Uterus (tissue), 2 donors: ENCODE measurements at regions not wholly inside any gene's neighbourhood (a gene's known extent, or its start where the extent isn't known, plus 50 kb on each side); places are given as distances from the start of the nearest gene placed in this dataset.

Source experiments
- POLR2A ChIP-seq, 2 donors: fragments of 450-650 bp; IDR thresholded peaks; one replicate each; pipeline ENCODE4 v1.6.1; 2016; ENCODE audit warnings: antibody characterized with exemption in 2 of 2, mild to moderate bottlenecking in 1 of 2, moderate library complexity in 1 of 2
- TF ChIP-seq, protein P1 (sequence below), 4 experiments: fragments of 200-600 bp in 2 of 4; fragments of 450-650 bp in 2 of 4; sonication (generic) in 2 of 4; IDR thresholded peaks; one replicate each; pipeline ENCODE4 v1.5.1; 2016 to 2019; ENCODE audit warnings: antibody characterized with exemption in 4 of 4, mild to moderate bottlenecking in 2 of 4, moderate library complexity in 1 of 4

GRCh38 chr17:27087935-27088766 is 205.8 kb upstream of the WSB1 start:
- no peak for TF ChIP-seq POLR2A (IDR thresholded peaks at IDR 0.05)
- TF ChIP-seq, protein P1, sequence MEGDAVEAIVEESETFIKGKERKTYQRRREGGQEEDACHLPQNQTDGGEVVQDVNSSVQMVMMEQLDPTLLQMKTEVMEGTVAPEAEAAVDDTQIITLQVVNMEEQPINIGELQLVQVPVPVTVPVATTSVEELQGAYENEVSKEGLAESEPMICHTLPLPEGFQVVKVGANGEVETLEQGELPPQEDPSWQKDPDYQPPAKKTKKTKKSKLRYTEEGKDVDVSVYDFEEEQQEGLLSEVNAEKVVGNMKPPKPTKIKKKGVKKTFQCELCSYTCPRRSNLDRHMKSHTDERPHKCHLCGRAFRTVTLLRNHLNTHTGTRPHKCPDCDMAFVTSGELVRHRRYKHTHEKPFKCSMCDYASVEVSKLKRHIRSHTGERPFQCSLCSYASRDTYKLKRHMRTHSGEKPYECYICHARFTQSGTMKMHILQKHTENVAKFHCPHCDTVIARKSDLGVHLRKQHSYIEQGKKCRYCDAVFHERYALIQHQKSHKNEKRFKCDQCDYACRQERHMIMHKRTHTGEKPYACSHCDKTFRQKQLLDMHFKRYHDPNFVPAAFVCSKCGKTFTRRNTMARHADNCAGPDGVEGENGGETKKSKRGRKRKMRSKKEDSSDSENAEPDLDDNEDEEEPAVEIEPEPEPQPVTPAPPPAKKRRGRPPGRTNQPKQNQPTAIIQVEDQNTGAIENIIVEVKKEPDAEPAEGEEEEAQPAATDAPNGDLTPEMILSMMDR (IDR thresholded peaks at IDR 0.05), result no peak
